Hepatocyte (in vitro differentiated cells): ENCODE measurements at regions not wholly inside any gene's neighbourhood (a gene's known extent, or its start where the extent isn't known, plus 50 kb on each side); places are given as distances from the start of the nearest gene placed in this dataset. TPM values are rescaled to one million over a fixed set of nuclear protein-coding genes. Genes with fewer than 3 reads are reported as not detected.

Source experiments
- microRNA-seq: library from miRNA; unstranded; fragments of <30 nt; microRNA quantifications from one replicate; pipeline ENCODE4, GENCODE V29; 2017
- small RNA-seq: library from RNA; depleted of rRNA; stranded (forward); fragments of <200 nt; gene quantifications from one replicate; pipeline ENCODE3, GENCODE V24; 2014

Small RNAs in the stretch of these regions (microRNA-seq; reads per million reads assigned to microRNA genes)
- gene MIR3680-2 = not detected

Small RNAs in the stretch of these regions (small RNA-seq; reads per million reads assigned to genes)
- not detected for gene MIR3680-2
